ENCODE measurements at regions not wholly inside any gene's neighbourhood (a gene's known extent, or its start where the extent isn't known, plus 50 kb on each side); places are given as distances from the start of the nearest gene placed in this dataset.
A peak's percentile ranks its signal among the peaks of the same experiment; 100 is the strongest.

DNA sequence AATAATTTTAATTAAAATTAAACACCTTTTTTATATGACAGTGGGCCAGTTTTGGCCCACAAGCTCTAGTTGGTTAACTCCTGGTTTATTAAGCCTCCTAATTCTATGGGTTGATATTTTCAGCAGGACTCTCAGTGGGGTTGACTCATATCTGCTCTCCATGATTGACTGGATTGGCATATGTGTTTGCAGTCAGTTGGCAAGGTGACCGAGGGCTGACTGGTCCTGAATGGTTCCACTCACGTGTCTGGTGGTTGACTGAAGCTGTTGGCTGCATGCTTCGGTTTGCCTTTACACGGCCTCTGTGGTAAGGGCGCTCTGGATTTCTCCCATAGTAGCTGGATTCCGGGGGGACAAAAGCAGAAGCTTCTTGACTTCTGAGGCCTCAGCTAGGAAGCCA, 65.3 kb upstream of the ZNF280D start:
- Histone ChIP-seq H3K36me3 (ENCODE audit: control insufficient read depth in 4 of 4, insufficient read depth in 4 of 4, low read length in 4 of 4) (no peaks in the 10 kb centered on the region), H3K9me3 (ENCODE audit: control insufficient read depth in 4 of 4, insufficient read depth in 3 of 4, low read length in 3 of 4) (no peaks in the 10 kb centered on the region), H3K27ac (ENCODE audit: low read depth in 1 of 2, low read length in 1 of 2) (no peak overlapping the region), H3K4me1 (ENCODE audit: control insufficient read depth in 5 of 5, insufficient read depth in 5 of 5, low read length in 5 of 5) (peaks cover 0 to 15% (median 8%) of the 10 kb centered on the region in 5 donors), H3K27me3 (ENCODE audit: control insufficient read depth in 3 of 3, insufficient read depth in 3 of 3, low read length in 2 of 3) (no peaks in the 10 kb centered on the region), H3K4me3 (no peak overlapping the region), H3K9ac (ENCODE audit: insufficient read depth in 1 of 2, low read length in 2 of 2) (no peak overlapping the region)
- 93% methylated on average over 6 of the region's 6 CpGs for WGBS, 2 donors
- TF ChIP-seq, protein P1, sequence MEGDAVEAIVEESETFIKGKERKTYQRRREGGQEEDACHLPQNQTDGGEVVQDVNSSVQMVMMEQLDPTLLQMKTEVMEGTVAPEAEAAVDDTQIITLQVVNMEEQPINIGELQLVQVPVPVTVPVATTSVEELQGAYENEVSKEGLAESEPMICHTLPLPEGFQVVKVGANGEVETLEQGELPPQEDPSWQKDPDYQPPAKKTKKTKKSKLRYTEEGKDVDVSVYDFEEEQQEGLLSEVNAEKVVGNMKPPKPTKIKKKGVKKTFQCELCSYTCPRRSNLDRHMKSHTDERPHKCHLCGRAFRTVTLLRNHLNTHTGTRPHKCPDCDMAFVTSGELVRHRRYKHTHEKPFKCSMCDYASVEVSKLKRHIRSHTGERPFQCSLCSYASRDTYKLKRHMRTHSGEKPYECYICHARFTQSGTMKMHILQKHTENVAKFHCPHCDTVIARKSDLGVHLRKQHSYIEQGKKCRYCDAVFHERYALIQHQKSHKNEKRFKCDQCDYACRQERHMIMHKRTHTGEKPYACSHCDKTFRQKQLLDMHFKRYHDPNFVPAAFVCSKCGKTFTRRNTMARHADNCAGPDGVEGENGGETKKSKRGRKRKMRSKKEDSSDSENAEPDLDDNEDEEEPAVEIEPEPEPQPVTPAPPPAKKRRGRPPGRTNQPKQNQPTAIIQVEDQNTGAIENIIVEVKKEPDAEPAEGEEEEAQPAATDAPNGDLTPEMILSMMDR (IDR thresholded peaks at IDR 0.05; ENCODE audit: control extremely low read depth, extremely low read depth), result no peak
- ATAC-seq (ENCODE audit: insufficient read depth, low FRiP score), result no peak
- DNase-seq, result no peak

DNA sequence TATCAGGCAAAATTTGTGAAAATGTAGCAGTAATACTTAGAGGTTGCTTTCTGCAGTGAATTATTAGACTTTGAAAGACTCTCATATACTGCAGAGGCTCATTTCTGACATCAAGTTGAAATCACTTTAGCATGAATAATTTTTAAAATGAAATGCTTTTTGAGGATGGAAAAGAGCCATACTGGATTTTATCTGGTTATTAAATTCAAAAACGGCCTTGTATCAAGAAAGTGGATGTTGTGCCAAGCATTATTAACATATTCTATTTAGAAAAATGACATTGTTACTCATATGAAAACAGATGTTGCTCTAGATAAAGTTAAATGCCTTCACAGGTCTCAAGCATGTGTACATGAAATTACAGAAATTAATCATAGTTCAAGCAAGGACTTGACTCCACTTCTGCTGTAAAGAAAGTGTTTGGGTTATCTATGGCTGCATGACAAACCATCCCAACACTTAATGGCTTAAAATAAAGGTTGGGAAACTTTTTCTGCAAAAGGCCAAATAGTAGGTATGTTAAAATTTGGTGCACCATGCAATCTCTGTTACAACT, 64.5 kb upstream of the ZNF280D start:
- H3K9ac ChIP-seq (ENCODE audit: insufficient read depth in 1 of 2, low read length in 2 of 2), result no peak overlapping the region
- peaks cover 0 to 15% (median 8%) of the 10 kb centered on the region in 5 donors for H3K4me1 ChIP-seq (ENCODE audit: control insufficient read depth in 5 of 5, insufficient read depth in 5 of 5, low read length in 5 of 5)
- H3K9me3 ChIP-seq (ENCODE audit: control insufficient read depth in 4 of 4, insufficient read depth in 3 of 4, low read length in 3 of 4), result no peaks in the 10 kb centered on the region
- 54 to 71% methylated on average over 1 of the region's 1 CpG for WGBS, 2 donors
- no peaks in the 10 kb centered on the region for H3K27me3 ChIP-seq (ENCODE audit: control insufficient read depth in 3 of 3, insufficient read depth in 3 of 3, low read length in 2 of 3)
- ATAC-seq (ENCODE audit: insufficient read depth, low FRiP score) (no peak), DNase-seq (no peak)
- no peak overlapping the region for H3K4me3 ChIP-seq
- H3K27ac ChIP-seq (ENCODE audit: low read depth in 1 of 2, low read length in 1 of 2), result no peak overlapping the region
- no peaks in the 10 kb centered on the region for H3K36me3 ChIP-seq (ENCODE audit: control insufficient read depth in 4 of 4, insufficient read depth in 4 of 4, low read length in 4 of 4)
- TF ChIP-seq, protein P1 (IDR thresholded peaks at IDR 0.05; ENCODE audit: control extremely low read depth, extremely low read depth), result no peak

DNA sequence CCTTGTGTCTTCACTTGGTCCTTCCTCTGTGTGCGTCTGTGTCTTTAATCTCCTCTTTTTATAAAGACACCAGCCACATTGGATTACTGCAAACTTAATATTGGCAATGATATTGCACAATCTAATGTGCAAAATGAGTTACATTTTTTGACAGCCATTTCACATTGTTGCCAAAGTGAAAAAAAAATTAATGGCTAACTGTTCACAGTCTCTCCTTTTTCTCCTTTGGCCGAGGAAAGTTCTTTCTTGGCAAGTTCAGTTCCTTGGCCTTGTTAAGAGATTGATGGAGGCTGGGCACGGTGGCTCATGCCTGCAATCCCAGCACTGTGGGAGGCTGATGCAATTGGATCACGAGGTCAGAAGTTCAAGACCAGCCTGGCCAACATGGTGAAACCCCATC, 62.2 kb upstream of the ZNF280D start:
- no peak overlapping the region for H3K9ac ChIP-seq (ENCODE audit: insufficient read depth in 1 of 2, low read length in 2 of 2)
- H3K4me3 ChIP-seq, result no peak overlapping the region
- no peak overlapping the region for H3K27ac ChIP-seq (ENCODE audit: low read depth in 1 of 2, low read length in 1 of 2)
- DNase-seq (peak in 2 of 3 donors; percentile 65 to 68), ATAC-seq (ENCODE audit: insufficient read depth, low FRiP score) (no peak)
- no peaks in the 10 kb centered on the region for H3K9me3 ChIP-seq (ENCODE audit: control insufficient read depth in 4 of 4, insufficient read depth in 3 of 4, low read length in 3 of 4)
- no peaks in the 10 kb centered on the region for H3K27me3 ChIP-seq (ENCODE audit: control insufficient read depth in 3 of 3, insufficient read depth in 3 of 3, low read length in 2 of 3)
- TF ChIP-seq, protein P1 (IDR thresholded peaks at IDR 0.05; ENCODE audit: control extremely low read depth, extremely low read depth), result no peak
- no peaks in the 10 kb centered on the region for H3K36me3 ChIP-seq (ENCODE audit: control insufficient read depth in 4 of 4, insufficient read depth in 4 of 4, low read length in 4 of 4)
- H3K4me1 ChIP-seq (ENCODE audit: control insufficient read depth in 5 of 5, insufficient read depth in 5 of 5, low read length in 5 of 5), result peaks cover 0 to 15% (median 8%) of the 10 kb centered on the region in 5 donors
- WGBS, 2 donors, result 83 to 86% methylated on average over 4 of the region's 4 CpGs

All from lung (tissue), 11 donors.